CD14-positive monocyte (primary cell): ENCODE measurements at regions not wholly inside any gene's neighbourhood (a gene's known extent, or its start where the extent isn't known, plus 50 kb on each side); places are given as distances from the start of the nearest gene placed in this dataset.

ENCODE experiments used
- DNase-seq, 3 donors: peaks; one replicate each; pipeline ENCODE4 v3.0.0-alpha.2; 2011 to 2022
- H2AFZ ChIP-seq: 2 replicates; pipeline ENCODE4 v1.6.0; 2012; ENCODE audit warnings: mild to moderate bottlenecking, low read depth, low read length, inconsistent platforms; ENCODE audit not compliant: insufficient read depth, poor library complexity, severe bottlenecking
- H3K27ac ChIP-seq, 2 donors: 1 replicate in 1 of 2; 2 replicates in 1 of 2; pipeline ENCODE4 v1.5.1; 2012 to 2013; ENCODE audit warnings: low read length in 2 of 2, control low read depth in 1 of 2, inconsistent platforms in 1 of 2, low read depth in 1 of 2, mild to moderate bottlenecking in 1 of 2
- H3K27me3 ChIP-seq, 2 donors: one replicate each; pipeline versions ENCODE4 v1.6.0 to v1.6.1; 2011 to 2013; ENCODE audit warnings: low read length in 2 of 2; ENCODE audit not compliant: control insufficient read depth in 2 of 2, insufficient read depth in 2 of 2
- H3K36me3 ChIP-seq, 2 donors: replicated peaks in 1 of 2; 1 replicate in 1 of 2; 2 replicates in 1 of 2; pipeline versions ENCODE4 v1.5.1 to v1.6.1; 2012 to 2013; ENCODE audit warnings: low read length in 2 of 2, control low read depth in 1 of 2, inconsistent platforms in 1 of 2, mild to moderate bottlenecking in 1 of 2; ENCODE audit not compliant: insufficient read depth in 2 of 2, control insufficient read depth in 1 of 2
- H3K4me1 ChIP-seq, 2 donors: 1 replicate in 1 of 2; 2 replicates in 1 of 2; pipeline versions ENCODE4 v1.5.1 to v1.6.1; 2012 to 2013; ENCODE audit warnings: low read length in 2 of 2, control low read depth in 1 of 2, inconsistent platforms in 1 of 2, mild to moderate bottlenecking in 1 of 2, moderate library complexity in 1 of 2; ENCODE audit not compliant: insufficient read depth in 2 of 2, control insufficient read depth in 1 of 2
- H3K4me2 ChIP-seq: replicated peaks from 2 replicates; pipeline ENCODE3; 2012; ENCODE audit warnings: low read length, moderate library complexity, mild to moderate bottlenecking; ENCODE audit not compliant: poor library complexity, severe bottlenecking; ENCODE audit errors: extremely low read depth
- H3K4me3 ChIP-seq, 3 experiments: fragments of 200-600 bp in 1 of 3; sonication (generic) in 1 of 3; replicated peaks in 1 of 3; 1 replicate in 2 of 3; 2 replicates in 1 of 3; pipeline ENCODE4 v1.5.1; 2011 to 2013; ENCODE audit warnings: low read length in 3 of 3, mild to moderate bottlenecking in 3 of 3, control low read depth in 2 of 3, low read depth in 2 of 3, inconsistent platforms in 1 of 3, moderate library complexity in 1 of 3
- H3K79me2 ChIP-seq: 2 replicates; pipeline ENCODE4 v1.6.0; 2012; ENCODE audit warnings: mild to moderate bottlenecking, control low read depth, inconsistent platforms, low read length, moderate library complexity; ENCODE audit not compliant: insufficient read depth
- H3K9ac ChIP-seq: 2 replicates; pipeline ENCODE4 v1.6.0; 2017; ENCODE audit warnings: low read length, mild to moderate bottlenecking; ENCODE audit not compliant: insufficient read depth, poor library complexity, severe bottlenecking
- H3K9me3 ChIP-seq, 2 donors: replicated peaks in 1 of 2; 1 replicate in 1 of 2; 2 replicates in 1 of 2; pipeline versions ENCODE4 v1.5.1 to v1.6.1; 2012 to 2013; ENCODE audit warnings: low read length in 2 of 2, control low read depth in 1 of 2; ENCODE audit not compliant: control insufficient read depth in 1 of 2, insufficient read depth in 1 of 2
- H4K20me1 ChIP-seq: 2 replicates; pipeline ENCODE4 v1.6.0; 2012; ENCODE audit warnings: mild to moderate bottlenecking, low read length, control low read depth, moderate library complexity; ENCODE audit not compliant: insufficient read depth
- H3K27ac Mint-ChIP-seq, 7 donors: one replicate each; pipeline ENCODE4 v1.8.0; 2020; ENCODE audit warnings: mild to moderate bottlenecking in 7 of 7, mixed read lengths in 7 of 7, moderate library complexity in 6 of 7, inconsistent platforms in 2 of 7
- H3K27me3 Mint-ChIP-seq, 3 donors: one replicate each; pipeline ENCODE4 v1.8.0; 2021 to 2022; ENCODE audit warnings: low read depth in 3 of 3, mild to moderate bottlenecking in 3 of 3, mixed read lengths in 3 of 3, moderate library complexity in 3 of 3, inconsistent platforms in 1 of 3
- H3K36me3 Mint-ChIP-seq, 2 donors: one replicate each; pipeline ENCODE4 v1.8.0; 2020; ENCODE audit warnings: mixed read lengths in 2 of 2, inconsistent platforms in 1 of 2, mild to moderate bottlenecking in 1 of 2
- H3K4me1 Mint-ChIP-seq: one replicate; pipeline ENCODE4 v1.8.0; 2020; ENCODE audit warnings: mild to moderate bottlenecking, mixed read lengths
- H3K4me3 Mint-ChIP-seq, 2 donors: one replicate each; pipeline ENCODE4 v1.8.0; 2020; ENCODE audit warnings: mild to moderate bottlenecking in 2 of 2, mixed read lengths in 2 of 2, moderate library complexity in 1 of 2
- H3K9me3 Mint-ChIP-seq, 7 donors: one replicate each; pipeline ENCODE4 v1.8.0; 2020 to 2022; ENCODE audit warnings: mixed read lengths in 7 of 7, mild to moderate bottlenecking in 6 of 7, moderate library complexity in 6 of 7, inconsistent platforms in 2 of 7
- WGBS: methylation state at CpG from one replicate; pipeline ENCODE4 v1.1.5; 2013; ENCODE audit warnings: missing lambda C conversion rate; ENCODE audit not compliant: insufficient coverage; 5-methylcytosine and 5-hydroxymethylcytosine counted together
- intact Hi-C, 2 donors: fragments of 100-400 bp; cut with micrococcal nuclease; formaldehyde crosslinking; loops; one replicate each; pipeline versions ENCODE4 v1.15.0 to v1.15.1; 2023
- TF ChIP-seq, protein P1 (sequence below): fragments of 200-600 bp; IDR thresholded peaks from one replicate; pipeline ENCODE4 v1.8.0; 2022; ENCODE audit warnings: antibody characterized with exemption, mild to moderate bottlenecking

DNA sequence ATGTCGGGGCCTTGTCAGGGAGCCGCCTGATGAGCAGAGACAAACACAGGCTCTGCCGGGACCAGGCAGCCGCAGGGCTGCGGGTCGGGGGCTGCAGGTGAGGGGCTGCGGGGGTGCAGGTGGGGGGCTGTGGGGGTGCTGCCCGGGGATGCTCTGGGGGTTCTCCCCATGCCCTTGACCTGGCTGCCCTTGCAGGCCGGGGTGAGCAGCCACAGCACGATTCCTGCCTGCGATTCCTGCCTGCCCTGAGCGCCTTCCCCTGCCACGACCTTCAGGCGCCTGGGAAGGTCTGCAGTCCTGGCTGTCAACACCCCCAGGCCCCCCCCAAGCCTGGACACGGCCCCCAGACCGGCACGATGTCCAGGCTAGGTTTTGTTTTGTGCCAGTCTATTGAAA, 106.3 kb downstream of the FAM53A start:
- Mint-ChIP-seq H3K4me3 (no peak overlapping the region), H3K9me3 (peaks cover 0 to 6% (median 2%) of the 10 kb centered on the region in 7 donors), H3K36me3 (peaks cover 0 to 6% of the 10 kb centered on the region in 2 donors), H3K4me1 (peaks cover 8% of the 10 kb centered on the region), H3K27ac (peak overlapping the region in 1 of 7 donors; percentile 46), H3K27me3 (peaks cover 3 to 8% (median 3%) of the 10 kb centered on the region in 3 donors)
- Histone ChIP-seq H3K4me2 (peak overlapping the region; percentile 90), H3K4me1 (peaks cover 13 to 15% of the 10 kb centered on the region in 2 donors), H3K79me2 (peaks cover 6% of the 10 kb centered on the region), H3K4me3 (no peak overlapping the region), H2AFZ (no peak overlapping the region), H3K9me3 (no peaks in the 10 kb centered on the region), H4K20me1 (peaks cover 7% of the 10 kb centered on the region), H3K36me3 (no peaks in the 10 kb centered on the region), H3K27me3 (no peaks in the 10 kb centered on the region), H3K27ac (no peak overlapping the region), H3K9ac (no peak overlapping the region)
- DNase-seq, result no peak
- 94% methylated on average over 8 of the region's 17 CpGs for WGBS
- TF ChIP-seq, protein P1, sequence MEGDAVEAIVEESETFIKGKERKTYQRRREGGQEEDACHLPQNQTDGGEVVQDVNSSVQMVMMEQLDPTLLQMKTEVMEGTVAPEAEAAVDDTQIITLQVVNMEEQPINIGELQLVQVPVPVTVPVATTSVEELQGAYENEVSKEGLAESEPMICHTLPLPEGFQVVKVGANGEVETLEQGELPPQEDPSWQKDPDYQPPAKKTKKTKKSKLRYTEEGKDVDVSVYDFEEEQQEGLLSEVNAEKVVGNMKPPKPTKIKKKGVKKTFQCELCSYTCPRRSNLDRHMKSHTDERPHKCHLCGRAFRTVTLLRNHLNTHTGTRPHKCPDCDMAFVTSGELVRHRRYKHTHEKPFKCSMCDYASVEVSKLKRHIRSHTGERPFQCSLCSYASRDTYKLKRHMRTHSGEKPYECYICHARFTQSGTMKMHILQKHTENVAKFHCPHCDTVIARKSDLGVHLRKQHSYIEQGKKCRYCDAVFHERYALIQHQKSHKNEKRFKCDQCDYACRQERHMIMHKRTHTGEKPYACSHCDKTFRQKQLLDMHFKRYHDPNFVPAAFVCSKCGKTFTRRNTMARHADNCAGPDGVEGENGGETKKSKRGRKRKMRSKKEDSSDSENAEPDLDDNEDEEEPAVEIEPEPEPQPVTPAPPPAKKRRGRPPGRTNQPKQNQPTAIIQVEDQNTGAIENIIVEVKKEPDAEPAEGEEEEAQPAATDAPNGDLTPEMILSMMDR, result no peak
- intact Hi-C loops, result loop anchor here in 1 of 2 donors (10.0 kb wide), 1 partner anchor 667 kb away; the partner anchor contains the start of genes HAUS3 and POLN

DNA sequence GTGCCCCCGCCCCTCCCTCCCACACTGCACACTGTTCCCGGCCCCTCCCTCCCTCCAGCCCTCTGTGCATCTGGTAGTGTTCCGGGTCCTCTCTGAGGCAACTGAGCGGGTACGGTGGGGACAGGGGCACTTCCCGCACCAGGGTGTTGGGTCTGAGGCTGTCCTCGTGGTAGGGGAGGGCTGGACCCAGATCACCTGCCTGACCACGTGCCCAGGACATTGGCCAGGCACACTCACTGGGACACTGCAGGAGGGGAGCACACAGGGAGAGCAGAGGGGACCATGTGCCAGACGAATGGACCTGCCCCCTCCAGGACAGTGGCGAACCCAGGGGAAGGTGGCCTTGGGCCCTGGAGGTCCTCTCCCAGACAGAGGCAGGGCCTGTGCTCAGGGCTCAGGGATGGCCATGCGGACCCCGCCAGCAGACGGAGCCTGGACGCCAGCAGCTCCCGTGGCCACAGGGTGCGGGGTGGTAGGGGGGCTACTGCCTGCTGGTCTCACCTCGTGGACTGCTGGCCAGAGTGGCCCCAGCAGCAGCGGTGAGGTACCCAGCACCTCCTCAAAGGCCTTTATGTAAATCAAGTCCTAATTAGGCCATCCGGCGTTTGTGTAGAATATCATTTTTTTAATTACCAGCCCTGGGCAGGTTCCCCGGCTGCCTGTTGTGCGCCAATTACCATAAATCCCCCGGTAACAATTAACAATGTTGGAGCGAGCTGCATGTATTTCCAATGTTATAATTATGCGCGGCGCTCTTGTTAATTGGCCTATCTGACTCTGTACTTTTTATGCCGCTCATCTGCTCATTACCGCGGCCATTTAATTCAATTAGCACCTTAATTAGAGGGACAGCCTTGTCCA, 106.9 kb downstream of the FAM53A start:
- no peak overlapping the region for H3K4me3 ChIP-seq
- TF ChIP-seq, protein P1, result no peak
- H3K36me3 ChIP-seq, result no peaks in the 10 kb centered on the region
- Mint-ChIP-seq H3K27ac (peak overlapping the region in 3 of 7 donors; percentile 18 to 47 (median 40)), H3K36me3 (peaks cover 0 to 6% of the 10 kb centered on the region in 2 donors), H3K4me1 (peaks cover 8% of the 10 kb centered on the region), H3K4me3 (no peak overlapping the region), H3K27me3 (peaks cover 3 to 8% (median 4%) of the 10 kb centered on the region in 3 donors), H3K9me3 (peaks cover 0 to 6% (median 2%) of the 10 kb centered on the region in 7 donors)
- no peaks in the 10 kb centered on the region for H3K27me3 ChIP-seq
- peaks cover 13 to 15% of the 10 kb centered on the region in 2 donors for H3K4me1 ChIP-seq
- 96% methylated on average over 20 of the region's 30 CpGs for WGBS
- H3K9me3 ChIP-seq, result no peaks in the 10 kb centered on the region
- H3K4me2 ChIP-seq, result no peak overlapping the region
- no peak overlapping the region for H3K9ac ChIP-seq
- no peak overlapping the region for H3K27ac ChIP-seq
- peaks cover 6% of the 10 kb centered on the region for H3K79me2 ChIP-seq
- DNase-seq, result no peak
- H4K20me1 ChIP-seq, result peaks cover 7% of the 10 kb centered on the region
- no peak overlapping the region for H2AFZ ChIP-seq
- intact Hi-C loops, result loop anchor here in 1 of 2 donors (10.0 kb wide), 1 partner anchor 668 kb away; the partner anchor contains the start of genes HAUS3 and POLN
